GM12892 (cell line): ENCODE measurements at regions not wholly inside any gene's neighbourhood (a gene's known extent, or its start where the extent isn't known, plus 50 kb on each side); places are given as distances from the start of the nearest gene placed in this dataset.

Experiments
- DNase-seq: peaks from one replicate; pipeline ENCODE4 v3.0.0; 2011; ENCODE audit not compliant: insufficient read length
- FAIRE-seq: peaks from 2 replicates; lab custom pipeline; 2011; peaks lifted over from hg19 to GRCh38; lab: Jason Lieb, UNC
- POLR2A ChIP-seq: IDR thresholded peaks from 2 replicates; pipeline ENCODE4 v1.6.1; 2011; ENCODE audit warnings: low read depth, low read length, control low read depth
- POLR2AphosphoS5 ChIP-seq: IDR thresholded peaks from 2 replicates; pipeline ENCODE4 v1.6.1; 2011; ENCODE audit warnings: low read depth, low read length, control low read depth
- TAF1 ChIP-seq: IDR thresholded peaks from 2 replicates; pipeline ENCODE4 v1.6.1; 2011; ENCODE audit warnings: low read depth, mild to moderate bottlenecking, control low read depth, low read length, borderline replicate concordance

GRCh38 chr9:134561427-134562145, 80.0 kb upstream of the COL5A1 start:
- FAIRE-seq (no peak), DNase-seq (no peak)
- TF ChIP-seq POLR2AphosphoS5 = no peak
- no peak for TF ChIP-seq POLR2A
- TF ChIP-seq TAF1 = no peak

- TF ChIP-seq POLR2AphosphoS5 = no peak
- no peak for TF ChIP-seq TAF1
- TF ChIP-seq POLR2A = no peak
- no peak for FAIRE-seq
- no peak for DNase-seq
Measured at GRCh38 chr9:134562146-134562849, 79.3 kb upstream of the COL5A1 start.

- FAIRE-seq = no peak
- no peak for DNase-seq
- TF ChIP-seq POLR2A (no peak), POLR2AphosphoS5 (no peak), TAF1 (no peak)
Measured at GRCh38 chr9:134563397-134563796, 78.2 kb upstream of the COL5A1 start.

GRCh38 chr9:134564431-134565170, 77.0 kb upstream of the COL5A1 start:
- DNase-seq (no peak), FAIRE-seq (no peak)
- TF ChIP-seq POLR2A = no peak
- TF ChIP-seq POLR2AphosphoS5 = no peak
- TF ChIP-seq TAF1 = no peak

- no peak for TF ChIP-seq POLR2AphosphoS5
- no peak for TF ChIP-seq POLR2A
- no peak for TF ChIP-seq TAF1
- DNase-seq (no peak), FAIRE-seq (no peak)
Measured at GRCh38 chr9:134565316-134565915, 76.2 kb upstream of the COL5A1 start.

- FAIRE-seq (no peak), DNase-seq (no peak)
- TF ChIP-seq TAF1 (no peak), POLR2AphosphoS5 (no peak), POLR2A (no peak)
Measured at GRCh38 chr9:134566196-134566847, 75.3 kb upstream of the COL5A1 start.

GRCh38 chr9:134566936-134567335, 74.7 kb upstream of the COL5A1 start:
- no peak for TF ChIP-seq TAF1
- no peak for TF ChIP-seq POLR2A
- TF ChIP-seq POLR2AphosphoS5 = no peak
- DNase-seq = no peak
- no peak for FAIRE-seq

- FAIRE-seq (no peak), DNase-seq (no peak)
- TF ChIP-seq POLR2A = no peak
- TF ChIP-seq POLR2AphosphoS5 = no peak
- TF ChIP-seq TAF1 = no peak
Measured at GRCh38 chr9:134568116-134568515, 73.5 kb upstream of the COL5A1 start.

GRCh38 chr9:134568811-134569210, 72.8 kb upstream of the COL5A1 start:
- no peak for DNase-seq
- no peak for FAIRE-seq
- TF ChIP-seq TAF1 = no peak
- TF ChIP-seq POLR2AphosphoS5 = no peak
- no peak for TF ChIP-seq POLR2A

GRCh38 chr9:134569626-134570025, 72.0 kb upstream of the COL5A1 start:
- no peak for DNase-seq
- no peak for TF ChIP-seq TAF1
- no peak for TF ChIP-seq POLR2A
- TF ChIP-seq POLR2AphosphoS5 = no peak
- FAIRE-seq = no peak
